CD4-positive, alpha-beta T cell treated with Interleukin-21 for 1 hour (primary cell): ENCODE measurements at regions not wholly inside any gene's neighbourhood (a gene's known extent, or its start where the extent isn't known, plus 50 kb on each side); places are given as distances from the start of the nearest gene placed in this dataset.
"Not testable (repeated sequence)": the region's sequence is repeated elsewhere in the genome, so short reads cannot be mapped to it uniquely, and the experiment has no call there.

Experiments
- DNase-seq: peaks from one replicate; pipeline ENCODE4 v3.0.0-alpha.2; 2020

GRCh38 chr2:125373293-125373692 lies 1282.7 kb upstream of the GYPC start:
- DNase-seq, result no peak

GRCh38 chr2:125386074-125386473 lies 1269.9 kb upstream of the GYPC start:
- no peak for DNase-seq

- no peak for DNase-seq
Observed at GRCh38 chr2:125397535-125398251, 1258.3 kb upstream of the GYPC start.

- no peak for DNase-seq
Observed at GRCh38 chr2:125398738-125399524, 1257.0 kb upstream of the GYPC start.

GRCh38 chr2:125405816-125406215 lies 1250.1 kb upstream of the GYPC start:
- DNase-seq, result no peak

GRCh38 chr2:125408874-125409538 lies 1247.0 kb upstream of the GYPC start:
- DNase-seq, result no peak

- no peak for DNase-seq
Observed at GRCh38 chr2:125418483-125418882, 1237.5 kb upstream of the GYPC start.

GRCh38 chr2:125422198-125422770 lies 1233.7 kb upstream of the GYPC start:
- not testable (repeated sequence) for DNase-seq

- DNase-seq, result no peak
Observed at GRCh38 chr2:125424266-125424785, 1231.6 kb upstream of the GYPC start.

- no peak for DNase-seq
Observed at GRCh38 chr2:125427721-125428315, 1228.1 kb upstream of the GYPC start.

- no peak for DNase-seq
Observed at GRCh38 chr2:125444106-125444505, 1211.9 kb upstream of the GYPC start.

- no peak for DNase-seq
Observed at GRCh38 chr2:125445495-125445894, 1210.5 kb upstream of the GYPC start.

- DNase-seq, result no peak
Observed at GRCh38 chr2:125450092-125450491, 1205.9 kb upstream of the GYPC start.

- DNase-seq, result no peak
Observed at GRCh38 chr2:125455110-125455509, 1200.8 kb upstream of the GYPC start.

- no peak for DNase-seq
Observed at GRCh38 chr2:125456693-125457363, 1199.1 kb upstream of the GYPC start.

GRCh38 chr2:125471963-125472362 lies 1184.0 kb upstream of the GYPC start:
- no peak for DNase-seq

- DNase-seq, result no peak
Observed at GRCh38 chr2:125479143-125479636, 1176.8 kb upstream of the GYPC start.

- DNase-seq, result no peak
Observed at GRCh38 chr2:125490308-125490707, 1165.7 kb upstream of the GYPC start.

GRCh38 chr2:125491663-125492062 lies 1164.3 kb upstream of the GYPC start:
- no peak for DNase-seq

- no peak for DNase-seq
Observed at GRCh38 chr2:125512313-125512712, 1143.6 kb upstream of the GYPC start.

GRCh38 chr2:125516496-125517109 lies 1139.4 kb upstream of the GYPC start:
- DNase-seq, result no peak

- DNase-seq, result no peak
Observed at GRCh38 chr2:125526093-125526492, 1129.9 kb upstream of the GYPC start.
